ENCODE measurements at regions not wholly inside any gene's neighbourhood (a gene's known extent, or its start where the extent isn't known, plus 50 kb on each side); places are given as distances from the start of the nearest gene placed in this dataset.

DNA sequence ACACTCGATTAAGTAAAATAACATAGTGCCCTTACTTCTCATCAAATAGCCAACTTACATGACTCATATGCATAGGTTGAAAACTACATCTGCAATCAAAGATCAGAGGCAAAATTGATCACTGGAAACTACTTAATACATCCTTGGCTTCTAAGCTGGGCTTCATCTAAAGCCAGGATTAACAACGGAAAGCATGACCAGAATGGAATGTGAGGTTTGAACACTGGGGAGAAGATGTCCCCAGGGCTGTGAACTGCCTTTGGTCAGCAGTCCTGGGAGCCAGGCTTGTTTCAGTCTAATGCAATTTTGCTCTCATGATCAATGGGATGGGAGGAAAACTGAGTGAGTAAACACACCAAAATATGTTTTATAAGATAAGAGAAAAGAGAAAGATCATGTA is 192.5 kb upstream of the TTC29 start:
- Mint-ChIP-seq H3K27ac (ENCODE audit: unreplicated experiment) (no peak overlapping the region), H3K36me3 (ENCODE audit: low read depth, unreplicated experiment) (no peaks in the 10 kb centered on the region), H3K4me1 (ENCODE audit: unreplicated experiment) (no peaks in the 10 kb centered on the region), H3K27me3 (ENCODE audit: unreplicated experiment) (no peaks in the 10 kb centered on the region), H3K4me3 (ENCODE audit: unreplicated experiment) (no peak overlapping the region), H3K9me3 (ENCODE audit: unreplicated experiment) (no peaks in the 10 kb centered on the region)
- TF ChIP-seq, protein P1, sequence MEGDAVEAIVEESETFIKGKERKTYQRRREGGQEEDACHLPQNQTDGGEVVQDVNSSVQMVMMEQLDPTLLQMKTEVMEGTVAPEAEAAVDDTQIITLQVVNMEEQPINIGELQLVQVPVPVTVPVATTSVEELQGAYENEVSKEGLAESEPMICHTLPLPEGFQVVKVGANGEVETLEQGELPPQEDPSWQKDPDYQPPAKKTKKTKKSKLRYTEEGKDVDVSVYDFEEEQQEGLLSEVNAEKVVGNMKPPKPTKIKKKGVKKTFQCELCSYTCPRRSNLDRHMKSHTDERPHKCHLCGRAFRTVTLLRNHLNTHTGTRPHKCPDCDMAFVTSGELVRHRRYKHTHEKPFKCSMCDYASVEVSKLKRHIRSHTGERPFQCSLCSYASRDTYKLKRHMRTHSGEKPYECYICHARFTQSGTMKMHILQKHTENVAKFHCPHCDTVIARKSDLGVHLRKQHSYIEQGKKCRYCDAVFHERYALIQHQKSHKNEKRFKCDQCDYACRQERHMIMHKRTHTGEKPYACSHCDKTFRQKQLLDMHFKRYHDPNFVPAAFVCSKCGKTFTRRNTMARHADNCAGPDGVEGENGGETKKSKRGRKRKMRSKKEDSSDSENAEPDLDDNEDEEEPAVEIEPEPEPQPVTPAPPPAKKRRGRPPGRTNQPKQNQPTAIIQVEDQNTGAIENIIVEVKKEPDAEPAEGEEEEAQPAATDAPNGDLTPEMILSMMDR (IDR thresholded peaks at IDR 0.05; ENCODE audit: unreplicated experiment), result no peak
- DNase-seq (ENCODE audit: low spot score), result no peak

DNA sequence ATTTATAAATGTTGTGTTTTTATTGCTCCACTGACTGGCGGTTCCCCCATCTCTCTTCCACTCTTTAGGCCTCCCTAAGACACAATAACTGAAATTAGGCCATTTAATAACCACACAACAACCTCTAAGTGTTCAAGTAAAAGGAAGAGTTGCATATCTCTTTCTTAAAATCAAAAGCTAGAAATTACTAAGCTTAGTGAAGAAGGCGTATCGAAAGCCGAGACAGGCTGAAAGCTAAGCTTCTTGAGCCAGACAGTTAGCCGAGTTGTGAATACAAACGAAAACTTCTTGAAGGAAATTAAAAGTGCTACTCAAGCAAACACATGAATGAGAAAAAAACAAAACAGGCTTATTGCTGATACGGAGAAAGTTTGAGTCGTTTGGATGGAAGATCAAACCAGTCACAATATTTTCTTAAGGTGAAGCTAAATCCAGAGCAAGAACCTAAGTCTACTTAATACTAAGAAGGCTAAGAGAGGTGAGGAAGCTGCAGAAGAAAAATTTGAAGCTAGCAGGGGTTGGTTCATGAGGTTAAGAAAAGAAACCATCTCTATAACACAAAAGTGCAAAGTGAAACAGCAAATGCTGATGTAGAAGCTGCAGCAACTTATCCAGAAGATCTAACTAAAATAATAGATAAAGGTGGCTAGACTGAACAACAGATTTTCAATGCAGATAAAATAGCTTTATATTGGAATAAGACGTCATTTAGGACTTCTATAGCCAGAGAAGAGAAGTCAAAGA is 194.0 kb upstream of the TTC29 start:
- DNase-seq (ENCODE audit: low spot score), result no peak
- TF ChIP-seq, protein P1 (IDR thresholded peaks at IDR 0.05; ENCODE audit: unreplicated experiment), result no peak
- Mint-ChIP-seq H3K27ac (ENCODE audit: unreplicated experiment) (no peak overlapping the region), H3K27me3 (ENCODE audit: unreplicated experiment) (no peaks in the 10 kb centered on the region), H3K36me3 (ENCODE audit: low read depth, unreplicated experiment) (no peaks in the 10 kb centered on the region), H3K9me3 (ENCODE audit: unreplicated experiment) (no peaks in the 10 kb centered on the region), H3K4me3 (ENCODE audit: unreplicated experiment) (no peak overlapping the region), H3K4me1 (ENCODE audit: unreplicated experiment) (no peaks in the 10 kb centered on the region)

DNA sequence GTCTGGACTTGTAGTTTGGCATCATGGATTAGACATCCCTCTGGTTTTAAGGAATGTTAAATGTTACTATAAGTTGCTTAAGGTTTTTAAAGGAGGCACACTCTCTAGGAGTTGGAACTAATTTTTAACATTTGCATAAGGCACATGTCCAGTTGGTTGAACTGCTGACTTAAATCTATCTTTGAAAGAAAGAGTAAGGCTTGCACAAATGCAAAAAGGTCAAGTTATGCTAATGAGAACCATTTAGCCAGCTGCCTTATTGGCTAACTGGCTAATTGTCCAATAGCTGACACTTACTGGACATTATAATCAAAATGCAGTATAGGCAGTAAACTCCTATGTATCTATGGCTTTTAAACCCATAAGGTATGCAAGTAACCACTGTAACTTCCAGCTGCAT is 206.1 kb upstream of the TTC29 start:
- Mint-ChIP-seq H3K27ac (ENCODE audit: unreplicated experiment) (peak overlapping the region; percentile 39), H3K4me3 (ENCODE audit: unreplicated experiment) (no peak overlapping the region)

DNA sequence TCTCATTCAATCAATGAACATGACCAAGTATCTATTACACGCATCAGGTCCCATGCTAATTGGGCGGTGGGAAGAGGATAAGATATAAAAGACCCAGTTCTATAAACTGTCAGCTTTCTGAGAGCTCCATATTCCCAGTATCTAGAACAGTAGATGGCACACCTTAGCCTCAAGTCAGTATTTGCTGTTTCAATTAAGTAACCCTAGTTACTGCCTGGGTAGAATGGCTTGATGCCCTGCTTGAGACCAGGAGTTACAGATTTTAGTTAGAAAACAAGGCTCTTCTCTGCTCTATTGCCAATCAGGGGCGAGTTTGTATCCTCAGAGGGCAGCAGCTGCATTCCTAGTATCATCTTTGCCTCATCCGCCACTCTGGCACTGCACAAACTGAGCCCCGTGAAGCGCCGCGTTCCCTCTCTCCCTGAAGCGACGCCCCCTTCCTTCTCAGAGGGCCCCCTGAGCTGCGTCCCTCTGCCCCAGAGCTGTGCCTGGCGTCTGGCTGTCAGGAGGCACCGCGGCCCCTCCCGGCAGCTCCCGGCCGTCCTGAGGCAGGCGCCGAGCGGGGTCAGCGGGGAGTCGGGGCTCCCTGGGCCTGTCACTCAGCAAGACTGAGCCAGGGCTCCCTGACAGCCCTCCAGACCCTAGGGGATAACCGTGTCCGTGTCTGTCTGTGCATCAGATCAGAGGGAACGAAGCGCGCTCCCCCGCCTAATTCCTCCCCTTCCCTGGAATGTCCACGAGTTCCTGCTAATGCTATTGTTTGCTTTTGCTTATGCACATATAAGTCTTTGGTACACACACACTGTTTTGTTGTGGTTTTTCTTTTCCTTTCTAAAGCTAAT is 212.4 kb upstream of the TTC29 start:
- Mint-ChIP-seq H3K36me3 (ENCODE audit: low read depth, unreplicated experiment) (no peaks in the 10 kb centered on the region), H3K4me1 (ENCODE audit: unreplicated experiment) (peaks cover 19% of the 10 kb centered on the region), H3K27me3 (ENCODE audit: unreplicated experiment) (no peaks in the 10 kb centered on the region), H3K9me3 (ENCODE audit: unreplicated experiment) (no peaks in the 10 kb centered on the region), H3K27ac (ENCODE audit: unreplicated experiment) (peak overlapping the region; percentile 32), H3K4me3 (ENCODE audit: unreplicated experiment) (peak overlapping the region; percentile 28)
- DNase-seq (ENCODE audit: low spot score), result peak; percentile 51
- TF ChIP-seq, protein P1 (IDR thresholded peaks at IDR 0.05; ENCODE audit: unreplicated experiment), result no peak

More for the DNA sequence above, 206.1 kb upstream of the TTC29 start:
- no peaks in the 10 kb centered on the region for H3K27me3 Mint-ChIP-seq (ENCODE audit: unreplicated experiment)
- H3K36me3 Mint-ChIP-seq (ENCODE audit: low read depth, unreplicated experiment), result peaks cover 4% of the 10 kb centered on the region
- H3K9me3 Mint-ChIP-seq (ENCODE audit: unreplicated experiment), result no peaks in the 10 kb centered on the region
- TF ChIP-seq, protein P1 (IDR thresholded peaks at IDR 0.05; ENCODE audit: unreplicated experiment), result no peak
- H3K4me1 Mint-ChIP-seq (ENCODE audit: unreplicated experiment), result peaks cover 8% of the 10 kb centered on the region
- no peak for DNase-seq (ENCODE audit: low spot score)

All from endothelial cell (in vitro differentiated cells).